ENCODE measurements at regions not wholly inside any gene's neighbourhood (a gene's known extent, or its start where the extent isn't known, plus 50 kb on each side); places are given as distances from the start of the nearest gene placed in this dataset.

- DNase-seq = no peak
- Mint-ChIP-seq H3K36me3 (ENCODE audit: insufficient read depth) (no peaks in the 10 kb centered on the region), H3K4me3 (no peak overlapping the region), H3K27me3 (no peaks in the 10 kb centered on the region), H3K27ac (no peak overlapping the region), H3K9me3 (peaks cover 0 to 1% of the 10 kb centered on the region in 2 donors), H3K4me1 (ENCODE audit: low read depth in 2 of 2) (no peaks in the 10 kb centered on the region)
- ATAC-seq (replicated peaks) = no peak
Measured at GRCh38 chr2:60371219-60371618, 182.2 kb downstream of the BCL11A start.

- no peaks in the 10 kb centered on the region for H3K36me3 Mint-ChIP-seq (ENCODE audit: insufficient read depth)
- DNase-seq = no peak
- peaks cover 0 to 2% of the 10 kb centered on the region in 2 donors for H3K9me3 Mint-ChIP-seq
- H3K27me3 Mint-ChIP-seq = no peaks in the 10 kb centered on the region
- no peaks in the 10 kb centered on the region for H3K4me1 Mint-ChIP-seq (ENCODE audit: low read depth in 2 of 2)
- no peak overlapping the region for H3K4me3 Mint-ChIP-seq
- no peak for ATAC-seq (replicated peaks)
- no peak overlapping the region for H3K27ac Mint-ChIP-seq
Measured at GRCh38 chr2:60370814-60371213, 182.6 kb downstream of the BCL11A start.

- Mint-ChIP-seq H3K9me3 (peaks cover 0 to 2% of the 10 kb centered on the region in 2 donors), H3K36me3 (ENCODE audit: insufficient read depth) (peaks cover 3% of the 10 kb centered on the region), H3K4me3 (no peak overlapping the region), H3K27me3 (peaks cover 0 to 12% of the 10 kb centered on the region in 2 donors), H3K4me1 (ENCODE audit: low read depth in 2 of 2) (no peaks in the 10 kb centered on the region), H3K27ac (no peak overlapping the region)
- ATAC-seq (replicated peaks) = no peak
- DNase-seq = no peak
Measured at GRCh38 chr2:60368456-60368855, 185.0 kb downstream of the BCL11A start.

GRCh38 chr2:60366135-60366712 is 187.2 kb downstream of the BCL11A start:
- Mint-ChIP-seq H3K27me3 (peaks cover 0 to 12% of the 10 kb centered on the region in 2 donors), H3K4me3 (no peak overlapping the region), H3K36me3 (ENCODE audit: insufficient read depth) (peaks cover 3% of the 10 kb centered on the region), H3K27ac (no peak overlapping the region), H3K9me3 (peaks cover 0 to 2% of the 10 kb centered on the region in 2 donors), H3K4me1 (ENCODE audit: low read depth in 2 of 2) (no peaks in the 10 kb centered on the region)
- DNase-seq = no peak
- ATAC-seq (replicated peaks) = no peak

- Mint-ChIP-seq H3K4me1 (ENCODE audit: low read depth in 2 of 2) (no peaks in the 10 kb centered on the region), H3K9me3 (peaks cover 0 to 2% of the 10 kb centered on the region in 2 donors), H3K27me3 (peaks cover 0 to 12% of the 10 kb centered on the region in 2 donors), H3K36me3 (ENCODE audit: insufficient read depth) (peaks cover 3% of the 10 kb centered on the region), H3K4me3 (no peak overlapping the region), H3K27ac (no peak overlapping the region)
- DNase-seq = no peak
- no peak for ATAC-seq (replicated peaks)
Measured at GRCh38 chr2:60365556-60365955, 187.9 kb downstream of the BCL11A start.

- ATAC-seq (replicated peaks) (no peak), DNase-seq (no peak)
- Mint-ChIP-seq H3K4me3 (no peak overlapping the region), H3K4me1 (ENCODE audit: low read depth in 2 of 2) (no peaks in the 10 kb centered on the region), H3K36me3 (ENCODE audit: insufficient read depth) (peaks cover 3% of the 10 kb centered on the region), H3K9me3 (peaks cover 0 to 2% of the 10 kb centered on the region in 2 donors), H3K27me3 (peaks cover 0 to 12% of the 10 kb centered on the region in 2 donors), H3K27ac (no peak overlapping the region)
Measured at GRCh38 chr2:60364491-60364890, 189.0 kb downstream of the BCL11A start.

- no peak overlapping the region for H3K4me3 Mint-ChIP-seq
- H3K36me3 Mint-ChIP-seq (ENCODE audit: insufficient read depth) = peaks cover 3% of the 10 kb centered on the region
- no peaks in the 10 kb centered on the region for H3K4me1 Mint-ChIP-seq (ENCODE audit: low read depth in 2 of 2)
- peaks cover 18 to 32% of the 10 kb centered on the region in 2 donors for H3K27me3 Mint-ChIP-seq
- no peak for DNase-seq
- peaks cover 0 to 2% of the 10 kb centered on the region in 2 donors for H3K9me3 Mint-ChIP-seq
- no peak for ATAC-seq (replicated peaks)
- H3K27ac Mint-ChIP-seq = no peak overlapping the region
Measured at GRCh38 chr2:60361498-60361897, 192.0 kb downstream of the BCL11A start.

- no peak overlapping the region for H3K27ac Mint-ChIP-seq
Measured at GRCh38 chr2:60359569-60359968, 193.9 kb downstream of the BCL11A start.

GRCh38 chr2:60358476-60358875 is 195.0 kb downstream of the BCL11A start:
- ATAC-seq (replicated peaks) (no peak), DNase-seq (no peak)
- no peaks in the 10 kb centered on the region for H3K4me1 Mint-ChIP-seq (ENCODE audit: low read depth in 2 of 2)
- no peak overlapping the region for H3K27ac Mint-ChIP-seq
- no peaks in the 10 kb centered on the region for H3K36me3 Mint-ChIP-seq (ENCODE audit: insufficient read depth)
- H3K27me3 Mint-ChIP-seq = peaks cover 28 to 34% of the 10 kb centered on the region in 2 donors
- no peaks in the 10 kb centered on the region for H3K9me3 Mint-ChIP-seq
- no peak overlapping the region for H3K4me3 Mint-ChIP-seq

More at GRCh38 chr2:60359569-60359968, 193.9 kb downstream of the BCL11A start:
- H3K4me3 Mint-ChIP-seq = no peak overlapping the region
- ATAC-seq (replicated peaks) (no peak), DNase-seq (no peak)
- H3K9me3 Mint-ChIP-seq = no peaks in the 10 kb centered on the region
- H3K27me3 Mint-ChIP-seq = peaks cover 27 to 37% of the 10 kb centered on the region in 2 donors
- H3K36me3 Mint-ChIP-seq (ENCODE audit: insufficient read depth) = peaks cover under 1% of the 10 kb centered on the region
- no peaks in the 10 kb centered on the region for H3K4me1 Mint-ChIP-seq (ENCODE audit: low read depth in 2 of 2)

- DNase-seq = no peak
- H3K4me1 Mint-ChIP-seq (ENCODE audit: low read depth in 2 of 2) = no peaks in the 10 kb centered on the region
- no peak for ATAC-seq (replicated peaks)
- H3K9me3 Mint-ChIP-seq = no peaks in the 10 kb centered on the region
- peaks cover 33 to 38% of the 10 kb centered on the region in 2 donors for H3K27me3 Mint-ChIP-seq
- H3K36me3 Mint-ChIP-seq (ENCODE audit: insufficient read depth) = no peaks in the 10 kb centered on the region
- no peak overlapping the region for H3K4me3 Mint-ChIP-seq
- H3K27ac Mint-ChIP-seq = no peak overlapping the region
Measured at GRCh38 chr2:60357996-60358395, 195.5 kb downstream of the BCL11A start.

- Mint-ChIP-seq H3K27me3 (peaks cover 35 to 45% of the 10 kb centered on the region in 2 donors), H3K4me3 (no peak overlapping the region), H3K4me1 (ENCODE audit: low read depth in 2 of 2) (no peaks in the 10 kb centered on the region), H3K36me3 (ENCODE audit: insufficient read depth) (no peaks in the 10 kb centered on the region), H3K27ac (no peak overlapping the region), H3K9me3 (no peaks in the 10 kb centered on the region)
- ATAC-seq (replicated peaks) = no peak
- DNase-seq = no peak
Measured at GRCh38 chr2:60356346-60356745, 197.1 kb downstream of the BCL11A start.

GRCh38 chr2:60355849-60356261 is 197.6 kb downstream of the BCL11A start:
- no peak overlapping the region for H3K27ac Mint-ChIP-seq
- DNase-seq = no peak
- no peaks in the 10 kb centered on the region for H3K9me3 Mint-ChIP-seq
- peaks cover 35 to 45% of the 10 kb centered on the region in 2 donors for H3K27me3 Mint-ChIP-seq
- ATAC-seq (replicated peaks) = no peak
- no peaks in the 10 kb centered on the region for H3K36me3 Mint-ChIP-seq (ENCODE audit: insufficient read depth)
- no peak overlapping the region for H3K4me3 Mint-ChIP-seq
- H3K4me1 Mint-ChIP-seq (ENCODE audit: low read depth in 2 of 2) = no peaks in the 10 kb centered on the region

- no peak for ATAC-seq (replicated peaks)
- peaks cover 35 to 45% of the 10 kb centered on the region in 2 donors for H3K27me3 Mint-ChIP-seq
- no peak overlapping the region for H3K4me3 Mint-ChIP-seq
- H3K36me3 Mint-ChIP-seq (ENCODE audit: insufficient read depth) = no peaks in the 10 kb centered on the region
- no peak for DNase-seq
- no peak overlapping the region for H3K27ac Mint-ChIP-seq
- no peaks in the 10 kb centered on the region for H3K9me3 Mint-ChIP-seq
- H3K4me1 Mint-ChIP-seq (ENCODE audit: low read depth in 2 of 2) = no peaks in the 10 kb centered on the region
Measured at GRCh38 chr2:60354713-60355112, 198.7 kb downstream of the BCL11A start.

GRCh38 chr2:60353863-60354262 is 199.6 kb downstream of the BCL11A start:
- H3K36me3 Mint-ChIP-seq (ENCODE audit: insufficient read depth) = no peaks in the 10 kb centered on the region
- H3K4me1 Mint-ChIP-seq (ENCODE audit: low read depth in 2 of 2) = no peaks in the 10 kb centered on the region
- peaks cover 29 to 42% of the 10 kb centered on the region in 2 donors for H3K27me3 Mint-ChIP-seq
- no peaks in the 10 kb centered on the region for H3K9me3 Mint-ChIP-seq
- H3K27ac Mint-ChIP-seq = no peak overlapping the region
- DNase-seq (no peak), ATAC-seq (replicated peaks) (peak; percentile 35)
- H3K4me3 Mint-ChIP-seq = no peak overlapping the region
